IgD-negative memory B cell (primary cell): ENCODE measurements at regions not wholly inside any gene's neighbourhood (a gene's known extent, or its start where the extent isn't known, plus 50 kb on each side); places are given as distances from the start of the nearest gene placed in this dataset.
"Not testable (repeated sequence)": the region's sequence is repeated elsewhere in the genome, so short reads cannot be mapped to it uniquely, and the experiment has no call there.

Source experiments
- H3K27ac Mint-ChIP-seq, 3 donors: one replicate each; pipeline ENCODE4 v1.8.0; 2020 to 2022; ENCODE audit warnings: mild to moderate bottlenecking in 3 of 3, mixed read lengths in 3 of 3, moderate library complexity in 1 of 3
- H3K27me3 Mint-ChIP-seq: one replicate; pipeline ENCODE4 v1.8.0; 2021; ENCODE audit warnings: mixed read lengths
- H3K36me3 Mint-ChIP-seq: one replicate; pipeline ENCODE4 v1.8.0; 2020; ENCODE audit warnings: mild to moderate bottlenecking, mixed read lengths
- H3K4me1 Mint-ChIP-seq, 3 donors: one replicate each; pipeline ENCODE4 v1.8.0; 2020 to 2022; ENCODE audit warnings: mixed read lengths in 3 of 3, mild to moderate bottlenecking in 1 of 3
- H3K4me3 Mint-ChIP-seq, 4 donors: one replicate each; pipeline ENCODE4 v1.8.0; 2020 to 2022; ENCODE audit warnings: mild to moderate bottlenecking in 4 of 4, mixed read lengths in 4 of 4, moderate library complexity in 3 of 4
- H3K9me3 Mint-ChIP-seq, 3 donors: one replicate each; pipeline ENCODE4 v1.8.0; 2020 to 2021; ENCODE audit warnings: mixed read lengths in 3 of 3, mild to moderate bottlenecking in 1 of 3

- Mint-ChIP-seq H3K36me3 (no peaks in the 10 kb centered on the region), H3K9me3 (peaks cover 0 to 19% (median 4%) of the 10 kb centered on the region in 3 donors), H3K27ac (no peak overlapping the region), H3K4me3 (no peak overlapping the region), H3K4me1 (no peaks in the 10 kb centered on the region), H3K27me3 (no peaks in the 10 kb centered on the region)
Observed at GRCh38 chr3:80998022-80998421, 763.4 kb downstream of the GBE1 start.

- H3K4me1 Mint-ChIP-seq: no peaks in the 10 kb centered on the region
- peaks cover 0 to 23% (median 4%) of the 10 kb centered on the region in 3 donors for H3K9me3 Mint-ChIP-seq
- H3K27me3 Mint-ChIP-seq: no peaks in the 10 kb centered on the region
- H3K36me3 Mint-ChIP-seq: no peaks in the 10 kb centered on the region
- no peak overlapping the region for H3K4me3 Mint-ChIP-seq
- no peak overlapping the region for H3K27ac Mint-ChIP-seq
Observed at GRCh38 chr3:80997622-80998021, 763.8 kb downstream of the GBE1 start.

GRCh38 chr3:80994767-80995166 is 766.7 kb downstream of the GBE1 start:
- no peak overlapping the region for H3K27ac Mint-ChIP-seq
- H3K36me3 Mint-ChIP-seq: no peaks in the 10 kb centered on the region
- H3K4me1 Mint-ChIP-seq: no peaks in the 10 kb centered on the region
- no peak overlapping the region for H3K4me3 Mint-ChIP-seq
- H3K9me3 Mint-ChIP-seq: peaks cover 0 to 23% (median 7%) of the 10 kb centered on the region in 3 donors
- H3K27me3 Mint-ChIP-seq: no peaks in the 10 kb centered on the region

GRCh38 chr3:80994085-80994665 is 767.3 kb downstream of the GBE1 start:
- no peak overlapping the region for H3K27ac Mint-ChIP-seq
- no peaks in the 10 kb centered on the region for H3K36me3 Mint-ChIP-seq
- no peaks in the 10 kb centered on the region for H3K27me3 Mint-ChIP-seq
- H3K4me3 Mint-ChIP-seq: no peak overlapping the region
- H3K4me1 Mint-ChIP-seq: no peaks in the 10 kb centered on the region
- H3K9me3 Mint-ChIP-seq: peaks cover 0 to 23% (median 7%) of the 10 kb centered on the region in 3 donors

GRCh38 chr3:80993241-80993945 is 768.1 kb downstream of the GBE1 start:
- no peaks in the 10 kb centered on the region for H3K4me1 Mint-ChIP-seq
- H3K36me3 Mint-ChIP-seq: no peaks in the 10 kb centered on the region
- H3K27me3 Mint-ChIP-seq: no peaks in the 10 kb centered on the region
- H3K4me3 Mint-ChIP-seq: no peak overlapping the region
- peaks cover 0 to 23% (median 7%) of the 10 kb centered on the region in 3 donors for H3K9me3 Mint-ChIP-seq
- H3K27ac Mint-ChIP-seq: no peak overlapping the region

GRCh38 chr3:80983753-80984152 is 777.7 kb downstream of the GBE1 start:
- Mint-ChIP-seq H3K27ac (no peak overlapping the region), H3K9me3 (peaks cover 2 to 17% (median 5%) of the 10 kb centered on the region in 3 donors), H3K27me3 (no peaks in the 10 kb centered on the region), H3K4me1 (no peaks in the 10 kb centered on the region), H3K4me3 (no peak overlapping the region), H3K36me3 (no peaks in the 10 kb centered on the region)

GRCh38 chr3:80978216-80978969 is 783.1 kb downstream of the GBE1 start:
- H3K9me3 Mint-ChIP-seq: peaks cover 0 to 9% (median 3%) of the 10 kb centered on the region in 3 donors
- H3K4me3 Mint-ChIP-seq: no peak overlapping the region
- no peaks in the 10 kb centered on the region for H3K4me1 Mint-ChIP-seq
- H3K27ac Mint-ChIP-seq: no peak overlapping the region
- H3K27me3 Mint-ChIP-seq: no peaks in the 10 kb centered on the region
- no peaks in the 10 kb centered on the region for H3K36me3 Mint-ChIP-seq

GRCh38 chr3:80970292-80970691 is 791.2 kb downstream of the GBE1 start:
- H3K27ac Mint-ChIP-seq: no peak overlapping the region
- H3K36me3 Mint-ChIP-seq: no peaks in the 10 kb centered on the region
- peaks cover 0 to 10% (median 3%) of the 10 kb centered on the region in 3 donors for H3K9me3 Mint-ChIP-seq
- H3K4me1 Mint-ChIP-seq: no peaks in the 10 kb centered on the region
- H3K4me3 Mint-ChIP-seq: no peak overlapping the region
- H3K27me3 Mint-ChIP-seq: no peaks in the 10 kb centered on the region

GRCh38 chr3:80929576-80929975 is 831.9 kb downstream of the GBE1 start:
- no peaks in the 10 kb centered on the region for H3K27me3 Mint-ChIP-seq
- no peaks in the 10 kb centered on the region for H3K4me1 Mint-ChIP-seq
- H3K36me3 Mint-ChIP-seq: peaks cover 2% of the 10 kb centered on the region
- peaks cover 0 to 8% (median 5%) of the 10 kb centered on the region in 3 donors for H3K9me3 Mint-ChIP-seq
- no peak overlapping the region for H3K27ac Mint-ChIP-seq
- no peak overlapping the region for H3K4me3 Mint-ChIP-seq

GRCh38 chr3:80914854-80915253 is 846.6 kb downstream of the GBE1 start:
- H3K4me1 Mint-ChIP-seq: no peaks in the 10 kb centered on the region
- H3K9me3 Mint-ChIP-seq: peaks cover 0 to 3% (median 0%) of the 10 kb centered on the region in 3 donors
- H3K27ac Mint-ChIP-seq: no peak overlapping the region
- H3K27me3 Mint-ChIP-seq: no peaks in the 10 kb centered on the region
- H3K4me3 Mint-ChIP-seq: no peak overlapping the region
- H3K36me3 Mint-ChIP-seq: no peaks in the 10 kb centered on the region

- H3K4me1 Mint-ChIP-seq: no peaks in the 10 kb centered on the region
- no peaks in the 10 kb centered on the region for H3K36me3 Mint-ChIP-seq
- no peak overlapping the region for H3K4me3 Mint-ChIP-seq
- no peaks in the 10 kb centered on the region for H3K27me3 Mint-ChIP-seq
- H3K27ac Mint-ChIP-seq: no peak overlapping the region
- H3K9me3 Mint-ChIP-seq: peaks cover 0 to 2% (median 0%) of the 10 kb centered on the region in 3 donors
Observed at GRCh38 chr3:80898211-80898610, 863.2 kb downstream of the GBE1 start.

GRCh38 chr3:80897005-80897404 is 864.4 kb downstream of the GBE1 start:
- not testable (repeated sequence) for H3K4me1 Mint-ChIP-seq, H3K4me3 Mint-ChIP-seq, H3K27ac Mint-ChIP-seq, H3K36me3 Mint-ChIP-seq, H3K9me3 Mint-ChIP-seq, H3K27me3 Mint-ChIP-seq

- H3K36me3 Mint-ChIP-seq: no peaks in the 10 kb centered on the region
- H3K4me1 Mint-ChIP-seq: no peaks in the 10 kb centered on the region
- no peaks in the 10 kb centered on the region for H3K27me3 Mint-ChIP-seq
- no peak overlapping the region for H3K4me3 Mint-ChIP-seq
- H3K27ac Mint-ChIP-seq: no peak overlapping the region
- peaks cover 0 to 9% (median 3%) of the 10 kb centered on the region in 3 donors for H3K9me3 Mint-ChIP-seq
Observed at GRCh38 chr3:80890571-80890970, 870.9 kb downstream of the GBE1 start.

GRCh38 chr3:80889535-80889934 is 871.9 kb downstream of the GBE1 start:
- H3K27me3 Mint-ChIP-seq: no peaks in the 10 kb centered on the region
- peaks cover 0 to 11% (median 3%) of the 10 kb centered on the region in 3 donors for H3K9me3 Mint-ChIP-seq
- H3K27ac Mint-ChIP-seq: no peak overlapping the region
- no peaks in the 10 kb centered on the region for H3K36me3 Mint-ChIP-seq
- H3K4me1 Mint-ChIP-seq: no peaks in the 10 kb centered on the region
- no peak overlapping the region for H3K4me3 Mint-ChIP-seq

GRCh38 chr3:80870476-80871041 is 890.9 kb downstream of the GBE1 start:
- Mint-ChIP-seq H3K4me3 (no peak overlapping the region), H3K36me3 (no peaks in the 10 kb centered on the region), H3K9me3 (peaks cover 4 to 11% (median 8%) of the 10 kb centered on the region in 3 donors), H3K27ac (no peak overlapping the region), H3K4me1 (no peaks in the 10 kb centered on the region), H3K27me3 (no peaks in the 10 kb centered on the region)
